Fibroblast of pulmonary artery (primary cell): ENCODE measurements at regions not wholly inside any gene's neighbourhood (a gene's known extent, or its start where the extent isn't known, plus 50 kb on each side); places are given as distances from the start of the nearest gene placed in this dataset.
A peak's percentile ranks its signal among the peaks of the same experiment; 100 is the strongest.

Experiments
- DNase-seq: peaks from one replicate; pipeline ENCODE4 v3.0.0-alpha.2; 2010; ENCODE audit warnings: low read depth
- H3K4me3 ChIP-seq: replicated peaks from 2 replicates; pipeline ENCODE4 v1.5.1; 2011; ENCODE audit warnings: low read depth, mild to moderate bottlenecking, control low read depth, low read length, moderate library complexity
- CTCF ChIP-seq: IDR thresholded peaks from 2 replicates; pipeline ENCODE4 v1.5.1; 2011; ENCODE audit warnings: mild to moderate bottlenecking, control low read depth, low read length, inconsistent platforms; ENCODE audit errors: missing control alignments

- TF ChIP-seq CTCF: no peak
- no peak overlapping the region for H3K4me3 ChIP-seq
- no peak for DNase-seq
Measured at GRCh38 chr5:164470312-164470711, 964.9 kb downstream of the MAT2B start.

- H3K4me3 ChIP-seq: no peak overlapping the region
- TF ChIP-seq CTCF: no peak
- no peak for DNase-seq
Measured at GRCh38 chr5:164472165-164472564, 966.7 kb downstream of the MAT2B start.

- peak; percentile 85 for TF ChIP-seq CTCF
- peak; percentile 73 for DNase-seq
- H3K4me3 ChIP-seq: no peak overlapping the region
Measured at GRCh38 chr5:164475339-164475977, 970.0 kb downstream of the MAT2B start.

- TF ChIP-seq CTCF: no peak
- DNase-seq: no peak
Measured at GRCh38 chr5:164481270-164481669, 975.9 kb downstream of the MAT2B start.

GRCh38 chr5:164482351-164482750, 976.9 kb downstream of the MAT2B start:
- DNase-seq: no peak
- TF ChIP-seq CTCF: no peak

More at GRCh38 chr5:164481270-164481669, 975.9 kb downstream of the MAT2B start:
- no peak overlapping the region for H3K4me3 ChIP-seq

GRCh38 chr5:164484948-164485347, 979.5 kb downstream of the MAT2B start:
- no peak for TF ChIP-seq CTCF
- no peak for DNase-seq
- H3K4me3 ChIP-seq: no peak overlapping the region

More at GRCh38 chr5:164482351-164482750, 976.9 kb downstream of the MAT2B start:
- no peak overlapping the region for H3K4me3 ChIP-seq

- no peak for TF ChIP-seq CTCF
- no peak for DNase-seq
Measured at GRCh38 chr5:164487939-164488338, 982.5 kb downstream of the MAT2B start.

More at GRCh38 chr5:164487939-164488338, 982.5 kb downstream of the MAT2B start:
- H3K4me3 ChIP-seq: no peak overlapping the region
